HepG2 (cell line): ENCODE measurements at regions not wholly inside any gene's neighbourhood (a gene's known extent, or its start where the extent isn't known, plus 50 kb on each side); places are given as distances from the start of the nearest gene placed in this dataset.
A peak's percentile ranks its signal among the peaks of the same experiment; 100 is the strongest.

ENCODE experiments used
- ATAC-seq: fragments of 200-7000 bp; cut with Tn5 transposase; 3 replicates; pipeline ENCODE4 v1.9.1; 2020; ENCODE audit warnings: mild to moderate bottlenecking, moderate library complexity
- BruUV-seq: library from RNA; stranded (reverse); fragments of 400-500 nt; replicated peaks from 2 replicates; lab custom pipeline; 2021; lab: Mats Ljungman, UMichigan
- CTCF ChIA-PET: fragments of 300-600 bp; formaldehyde crosslinking; extraction: SDS; loops from one replicate; lab custom pipeline; 2021; ENCODE audit warnings: low total read pairs, inconsistent platforms, low intra/inter-chr PET ratio; lab: Yijun Ruan, JAX
- POLR2A ChIA-PET: fragments of 350-600 bp; sonication (Branson Sonifier 250); formaldehyde crosslinking; loops from one replicate; lab custom pipeline; 2020; ENCODE audit warnings: antibody characterized with exemption, inconsistent platforms; lab: Yijun Ruan, JAX
- DNase-seq: peaks from one replicate; pipeline ENCODE4 v3.0.0-alpha.2; 2015; ENCODE audit warnings: low spot score
- FAIRE-seq: peaks from 3 replicates; lab custom pipeline; 2011; peaks lifted over from hg19 to GRCh38; lab: Jason Lieb, UNC
- H2AFZ ChIP-seq: one replicate; pipeline ENCODE4 v1.6.1; 2011; ENCODE audit warnings: low read length, inconsistent platforms
- H3K27ac ChIP-seq: fragments of 300-600 bp; 3 replicates; pipeline ENCODE4 v1.8.0; 2011; ENCODE audit warnings: mixed run types, mild to moderate bottlenecking, mixed read lengths, low read length, inconsistent platforms; ENCODE audit not compliant: insufficient read depth; ENCODE audit errors: extremely low read length
- H3K27me3 ChIP-seq, 2 experiments: fragments of 200-600 bp in 1 of 2; 2 replicates in 1 of 2; 3 replicates in 1 of 2; pipeline versions ENCODE4 v1.6.0 to v1.8.0; 2011; ENCODE audit warnings: low read length in 2 of 2, mild to moderate bottlenecking in 2 of 2, moderate library complexity in 2 of 2, inconsistent platforms in 1 of 2; ENCODE audit not compliant: insufficient read depth in 2 of 2, control insufficient read depth in 1 of 2
- H3K36me3 ChIP-seq, 2 experiments: fragments of 200-600 bp in 1 of 2; replicated peaks in 1 of 2; 2 replicates in 1 of 2; 3 replicates in 1 of 2; pipeline versions ENCODE4 v1.5.1 to v1.8.0; 2011; ENCODE audit warnings: low read length in 2 of 2, inconsistent platforms in 1 of 2; ENCODE audit not compliant: insufficient read depth in 2 of 2, control insufficient read depth in 1 of 2
- H3K4me1 ChIP-seq: 2 replicates; pipeline ENCODE4 v1.5.1; 2012; ENCODE audit warnings: low read length, inconsistent platforms; ENCODE audit not compliant: insufficient read depth
- H3K4me2 ChIP-seq: 2 replicates; pipeline ENCODE4 v1.6.0; 2011; ENCODE audit warnings: low read depth, low read length, inconsistent platforms
- H3K4me3 ChIP-seq, 3 experiments: fragments of 200-600 bp in 1 of 3; sonication (generic), shearing (Covaris generic) in 1 of 3; replicated peaks in 1 of 3; 2 replicates each; pipeline ENCODE4 v1.5.1; 2011 to 2016; ENCODE audit warnings: low read length in 3 of 3, inconsistent platforms in 2 of 3, low read depth in 2 of 3, mild to moderate bottlenecking in 2 of 3, control low read depth in 1 of 3, mixed read lengths in 1 of 3; ENCODE audit not compliant: insufficient read depth in 1 of 3
- H3K79me2 ChIP-seq: one replicate; pipeline ENCODE4 v1.6.1; 2011; ENCODE audit warnings: low read length, inconsistent platforms; ENCODE audit not compliant: insufficient read depth
- H3K9ac ChIP-seq: 2 replicates; pipeline ENCODE4 v1.6.0; 2011; ENCODE audit warnings: mild to moderate bottlenecking, low read depth, low read length, inconsistent platforms; ENCODE audit not compliant: insufficient read depth
- H3K9me3 ChIP-seq: 2 replicates; pipeline ENCODE4 v1.5.1; 2012; ENCODE audit warnings: mild to moderate bottlenecking, low read length
- H4K20me1 ChIP-seq: 2 replicates; pipeline ENCODE4 v1.6.0; 2011; ENCODE audit warnings: inconsistent platforms, mild to moderate bottlenecking, low read length, moderate library complexity; ENCODE audit not compliant: insufficient read depth
- BCL3 ChIP-seq: sonication (generic); formaldehyde crosslinking; IDR thresholded peaks from 2 replicates; pipeline ENCODE4 v1.5.1; 2020; ENCODE audit warnings: mild to moderate bottlenecking, missing genetic modification reagents, moderate library complexity
- GATAD2A ChIP-seq: IDR thresholded peaks from 2 replicates; pipeline ENCODE4 v1.6.1; 2016
- GFI1 ChIP-seq: sonication (generic); formaldehyde crosslinking; IDR thresholded peaks from 2 replicates; pipeline ENCODE4 v1.5.0; 2020; ENCODE audit warnings: missing genetic modification reagents, mild to moderate bottlenecking, borderline replicate concordance
- GLMP ChIP-seq: sonication (generic); formaldehyde crosslinking; IDR thresholded peaks from 2 replicates; pipeline ENCODE4 v1.9.0; 2021; ENCODE audit warnings: missing genetic modification reagents, mild to moderate bottlenecking, borderline replicate concordance
- GPN1 ChIP-seq: sonication (generic); formaldehyde crosslinking; IDR thresholded peaks from 2 replicates; pipeline ENCODE4 v1.5.1; 2020; ENCODE audit warnings: missing genetic modification reagents, borderline replicate concordance
- MTF2 ChIP-seq: sonication (generic); formaldehyde crosslinking; IDR thresholded peaks from 2 replicates; pipeline ENCODE4 v1.5.0; 2020; ENCODE audit warnings: missing genetic modification reagents, borderline replicate concordance
- NFYB ChIP-seq: sonication (generic); formaldehyde crosslinking; IDR thresholded peaks from 2 replicates; pipeline ENCODE4 v1.4.0; 2020; ENCODE audit warnings: missing genetic modification reagents
- NFYC ChIP-seq: IDR thresholded peaks from 2 replicates; pipeline ENCODE4 v1.6.1; 2016; ENCODE audit warnings: missing genetic modification reagents, missing compliant biosample characterization
- POLR2A ChIP-seq, 2 experiments: IDR thresholded peaks; 2 replicates each; pipeline ENCODE4 v1.6.1; 2011; ENCODE audit warnings: low read depth in 2 of 2, low read length in 2 of 2, mild to moderate bottlenecking in 1 of 2, moderate library complexity in 1 of 2; ENCODE audit not compliant: insufficient read depth in 1 of 2
- POLR2AphosphoS5 ChIP-seq: IDR thresholded peaks from 2 replicates; pipeline ENCODE4 v1.6.1; 2012; ENCODE audit warnings: low read depth, low read length
- SIN3A ChIP-seq: IDR thresholded peaks from 2 replicates; pipeline ENCODE4 v1.6.1; 2011; ENCODE audit warnings: low read depth, mild to moderate bottlenecking, control low read depth, low read length, borderline replicate concordance
- TFE3 ChIP-seq: IDR thresholded peaks from 2 replicates; pipeline ENCODE4 v1.6.1; 2016
- ZFX ChIP-seq: sonication (generic); formaldehyde crosslinking; IDR thresholded peaks from 2 replicates; pipeline ENCODE4 v1.4.0; 2020; ENCODE audit warnings: mild to moderate bottlenecking, low read depth, missing genetic modification reagents, moderate library complexity
- ZMYM4 ChIP-seq: sonication (generic); formaldehyde crosslinking; IDR thresholded peaks from 2 replicates; pipeline ENCODE4 v1.8.1; 2023; ENCODE audit warnings: mild to moderate bottlenecking, missing genetic modification reagents
- WGBS: methylation state at CpG from one replicate; pipeline ENCODE4 v1.1.6; 2017; ENCODE audit warnings: low lambda C conversion rate; 5-methylcytosine and 5-hydroxymethylcytosine counted together
- in situ Hi-C: cut with HindIII; loops from 2 replicates; pipeline ENCODE4 v1.10.0; 2017; ENCODE audit warnings: low pct_unique_long_range_greater_than_20kb; ENCODE audit not compliant: extremely low pct_ligation_motif_present
- intact Hi-C: fragments of 100-400 bp; cut with micrococcal nuclease; formaldehyde crosslinking; loops from one replicate; pipeline ENCODE4 v1.10.0; 2022; ENCODE audit not compliant: unreplicated experiment

- BruUV-seq, result no TSS peak
- DNase-seq, result no peak
- no peaks in the 10 kb centered on the region for H3K79me2 ChIP-seq
- peaks cover 13% of the 10 kb centered on the region; the same call in 1 of the 2 replicates for H3K9me3 ChIP-seq
- ATAC-seq, result no peak
- intact Hi-C loops (no loop called here), in situ Hi-C loops (no loop called here)
- no peaks in the 10 kb centered on the region for H4K20me1 ChIP-seq
- H2AFZ ChIP-seq, result no peak overlapping the region
- CTCF ChIA-PET, result no interaction called here
- H3K36me3 ChIP-seq, result no peaks in the 10 kb centered on the region
- H3K4me3 ChIP-seq, result no peak overlapping the region
- H3K27me3 ChIP-seq, result no peaks in the 10 kb centered on the region
- H3K27ac ChIP-seq, result no peak overlapping the region
- no peak for FAIRE-seq
- H3K4me1 ChIP-seq, result peaks cover 53% of the 10 kb centered on the region
- H3K9ac ChIP-seq, result no peak overlapping the region
- H3K4me2 ChIP-seq, result 0 out of 2 replicates have a peak overlapping the region, but pooled peaks have one; percentile 29
- POLR2A ChIA-PET, result no interaction called here
- TF ChIP-seq GLMP, result no peak
- TF ChIP-seq BCL3 (CRISPR knock-in tag), result 0 out of 2 replicates have a peak, but pooled peaks have one; percentile 35
- 48% methylated on average over 12 of the region's 12 CpGs for WGBS
Observed at GRCh38 chr4:184281231-184282139, 63.8 kb upstream of the ENPP6 start.

GRCh38 chr4:184280591-184281071, 63.0 kb upstream of the ENPP6 start:
- H3K36me3 ChIP-seq, result no peaks in the 10 kb centered on the region
- peak; percentile 74 for ATAC-seq
- peak; percentile 28 for DNase-seq
- H3K9ac ChIP-seq, result no peak overlapping the region
- no peak overlapping the region for H3K4me3 ChIP-seq
- ChIA-PET POLR2A (interaction anchor here (0.9 to 1.2 kb wide), 3 partner anchors 68 to 369 kb away, joined by 3 to 4 read pairs (median 4); partner anchors contain the start of genes CASP3 and PRIMPOL), CTCF (no interaction called here)
- FAIRE-seq, result no peak
- no CpG with 5 or more reads among the region's 2 CpGs for WGBS
- intact Hi-C loops (no loop called here), in situ Hi-C loops (no loop called here)
- no peak overlapping the region for H2AFZ ChIP-seq
- no peaks in the 10 kb centered on the region for H3K79me2 ChIP-seq
- H3K27ac ChIP-seq, result no peak overlapping the region
- no TSS peak for BruUV-seq
- H4K20me1 ChIP-seq, result no peaks in the 10 kb centered on the region
- H3K9me3 ChIP-seq, result peaks cover 20% of the 10 kb centered on the region; the same call in 1 of the 2 replicates
- H3K4me1 ChIP-seq, result peaks cover 52% of the 10 kb centered on the region
- peak overlapping the region; percentile 29 for H3K4me2 ChIP-seq
- H3K27me3 ChIP-seq, result no peaks in the 10 kb centered on the region
- peak; percentile 39; the same call in 1 of the 2 replicates for TF ChIP-seq POLR2AphosphoS5
- peak in 1 of 2 experiments; percentile 52; a peak in 1 of 4 replicates for TF ChIP-seq POLR2A (IDR thresholded peaks at IDR 0.05; ENCODE audit: insufficient read depth in 1 of 2, low read depth in 2 of 2, low read length in 2 of 2)
- TF ChIP-seq GFI1, result no peak
- TF ChIP-seq NFYC (CRISPR knock-in tag), result peak; percentile 77
- TF ChIP-seq NFYB (CRISPR knock-in tag), result peak; percentile 74
- no peak for TF ChIP-seq TFE3 (CRISPR knock-in tag)
- no peak for TF ChIP-seq SIN3A
- peak; percentile 73 for TF ChIP-seq ZMYM4
- TF ChIP-seq GPN1 (CRISPR knock-in tag), result no peak
- TF ChIP-seq GATAD2A (CRISPR knock-in tag), result 0 out of 2 replicates have a peak, but pooled peaks have one; percentile 2
- peak; percentile 56; the same call in 1 of the 2 replicates for TF ChIP-seq ZFX (CRISPR knock-in tag)
- TF ChIP-seq MTF2, result no peak
